ENCODE measurements at regions not wholly inside any gene's neighbourhood (a gene's known extent, or its start where the extent isn't known, plus 50 kb on each side); places are given as distances from the start of the nearest gene placed in this dataset.

DNA sequence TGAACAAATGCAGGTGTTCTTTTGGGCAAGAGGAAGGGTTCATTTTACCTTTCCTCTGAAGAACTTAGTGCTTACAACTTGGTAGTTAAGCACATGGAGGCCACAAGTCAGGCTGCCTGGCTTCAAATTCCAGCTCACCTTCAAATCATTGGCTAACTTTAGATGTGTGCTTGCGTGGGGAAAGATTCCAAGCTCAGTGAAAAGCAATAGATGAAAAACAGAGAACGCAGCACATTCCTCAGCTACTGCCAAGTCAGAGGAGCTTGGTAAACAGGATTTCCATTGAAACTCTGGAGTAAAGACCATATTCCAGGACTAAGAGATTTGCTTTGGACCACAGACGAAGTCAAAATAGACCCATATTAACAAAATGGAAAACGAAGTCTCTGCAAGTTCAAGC is 96.3 kb upstream of the ASB18 start:
- Histone ChIP-seq H3K9ac (ENCODE audit: low read length) (no peak overlapping the region), H3K27me3 (ENCODE audit: low read length) (no peaks in the 10 kb centered on the region), H3K4me3 (ENCODE audit: insufficient read depth, low read length, poor library complexity, severe bottlenecking) (no peak overlapping the region), H4K20me1 (ENCODE audit: low read depth, low read length) (no peaks in the 10 kb centered on the region), H3F3A (ENCODE audit: insufficient read depth) (no peaks in the 10 kb centered on the region), H3K9me3 (ENCODE audit: insufficient read depth, low read length) (no peaks in the 10 kb centered on the region), H3K27ac (ENCODE audit: low read depth, low read length) (no peak overlapping the region), H3K9me2 (replicated peaks; ENCODE audit: insufficient read depth, low read length) (no peaks in the 10 kb centered on the region), H3K4me2 (ENCODE audit: low read depth, low read length, poor library complexity, severe bottlenecking) (no peak overlapping the region), H3K36me3 (ENCODE audit: low read length) (no peaks in the 10 kb centered on the region), H3K79me2 (ENCODE audit: insufficient read depth, low read length) (no peaks in the 10 kb centered on the region), H2AFZ (ENCODE audit: low read depth, low read length, severe bottlenecking) (no peak overlapping the region)
- TF ChIP-seq, protein P1, sequence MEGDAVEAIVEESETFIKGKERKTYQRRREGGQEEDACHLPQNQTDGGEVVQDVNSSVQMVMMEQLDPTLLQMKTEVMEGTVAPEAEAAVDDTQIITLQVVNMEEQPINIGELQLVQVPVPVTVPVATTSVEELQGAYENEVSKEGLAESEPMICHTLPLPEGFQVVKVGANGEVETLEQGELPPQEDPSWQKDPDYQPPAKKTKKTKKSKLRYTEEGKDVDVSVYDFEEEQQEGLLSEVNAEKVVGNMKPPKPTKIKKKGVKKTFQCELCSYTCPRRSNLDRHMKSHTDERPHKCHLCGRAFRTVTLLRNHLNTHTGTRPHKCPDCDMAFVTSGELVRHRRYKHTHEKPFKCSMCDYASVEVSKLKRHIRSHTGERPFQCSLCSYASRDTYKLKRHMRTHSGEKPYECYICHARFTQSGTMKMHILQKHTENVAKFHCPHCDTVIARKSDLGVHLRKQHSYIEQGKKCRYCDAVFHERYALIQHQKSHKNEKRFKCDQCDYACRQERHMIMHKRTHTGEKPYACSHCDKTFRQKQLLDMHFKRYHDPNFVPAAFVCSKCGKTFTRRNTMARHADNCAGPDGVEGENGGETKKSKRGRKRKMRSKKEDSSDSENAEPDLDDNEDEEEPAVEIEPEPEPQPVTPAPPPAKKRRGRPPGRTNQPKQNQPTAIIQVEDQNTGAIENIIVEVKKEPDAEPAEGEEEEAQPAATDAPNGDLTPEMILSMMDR (IDR thresholded peaks at IDR 0.05; ENCODE audit: insufficient read depth, low read length, poor library complexity, severe bottlenecking), result no peak
- no peak for TF ChIP-seq EZH2phosphoT487 (conservative IDR thresholded peaks at IDR 0.05; ENCODE audit: low read length)

DNA sequence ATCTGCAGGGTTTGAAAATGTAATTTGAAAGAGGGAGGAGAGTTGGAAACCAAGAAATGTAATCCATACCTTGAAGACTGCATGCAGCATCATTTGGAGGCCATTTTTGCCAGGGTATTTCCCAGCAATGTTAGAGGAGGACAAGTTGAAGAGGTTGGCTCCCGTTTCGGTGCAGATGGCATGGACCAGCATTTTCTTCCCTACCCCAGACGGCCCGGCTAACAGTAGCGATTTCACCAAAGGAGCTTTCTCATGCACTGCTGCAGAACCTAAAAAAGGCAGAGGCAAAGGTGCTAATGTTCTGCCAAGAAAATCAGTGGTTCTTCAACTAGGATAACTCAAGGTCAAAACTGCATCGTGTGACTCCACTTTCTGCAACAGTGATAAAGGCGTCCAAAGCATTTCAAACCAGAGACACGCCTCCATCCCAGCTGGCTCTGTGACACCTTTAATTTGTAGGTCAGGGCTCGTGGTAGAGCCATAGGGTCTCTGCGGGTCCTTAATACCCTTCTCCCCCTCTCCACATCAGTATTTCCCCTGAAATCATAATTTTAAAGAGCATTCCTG is 99.6 kb upstream of the ASB18 start:
- Histone ChIP-seq H3K4me2 (ENCODE audit: low read depth, low read length, poor library complexity, severe bottlenecking) (no peak overlapping the region), H3F3A (ENCODE audit: insufficient read depth) (no peaks in the 10 kb centered on the region), H3K9ac (ENCODE audit: low read length) (no peak overlapping the region), H3K27me3 (ENCODE audit: low read length) (no peaks in the 10 kb centered on the region), H2AFZ (ENCODE audit: low read depth, low read length, severe bottlenecking) (no peak overlapping the region), H3K36me3 (ENCODE audit: low read length) (no peaks in the 10 kb centered on the region), H3K9me2 (replicated peaks; ENCODE audit: insufficient read depth, low read length) (no peaks in the 10 kb centered on the region), H3K79me2 (ENCODE audit: insufficient read depth, low read length) (no peaks in the 10 kb centered on the region), H3K9me3 (ENCODE audit: insufficient read depth, low read length) (no peaks in the 10 kb centered on the region), H3K4me3 (ENCODE audit: insufficient read depth, low read length, poor library complexity, severe bottlenecking) (no peak overlapping the region), H4K20me1 (ENCODE audit: low read depth, low read length) (no peaks in the 10 kb centered on the region), H3K27ac (ENCODE audit: low read depth, low read length) (no peak overlapping the region)
- TF ChIP-seq, protein P1 (IDR thresholded peaks at IDR 0.05; ENCODE audit: insufficient read depth, low read length, poor library complexity, severe bottlenecking), result no peak
- no peak for TF ChIP-seq EZH2phosphoT487 (conservative IDR thresholded peaks at IDR 0.05; ENCODE audit: low read length)

DNA sequence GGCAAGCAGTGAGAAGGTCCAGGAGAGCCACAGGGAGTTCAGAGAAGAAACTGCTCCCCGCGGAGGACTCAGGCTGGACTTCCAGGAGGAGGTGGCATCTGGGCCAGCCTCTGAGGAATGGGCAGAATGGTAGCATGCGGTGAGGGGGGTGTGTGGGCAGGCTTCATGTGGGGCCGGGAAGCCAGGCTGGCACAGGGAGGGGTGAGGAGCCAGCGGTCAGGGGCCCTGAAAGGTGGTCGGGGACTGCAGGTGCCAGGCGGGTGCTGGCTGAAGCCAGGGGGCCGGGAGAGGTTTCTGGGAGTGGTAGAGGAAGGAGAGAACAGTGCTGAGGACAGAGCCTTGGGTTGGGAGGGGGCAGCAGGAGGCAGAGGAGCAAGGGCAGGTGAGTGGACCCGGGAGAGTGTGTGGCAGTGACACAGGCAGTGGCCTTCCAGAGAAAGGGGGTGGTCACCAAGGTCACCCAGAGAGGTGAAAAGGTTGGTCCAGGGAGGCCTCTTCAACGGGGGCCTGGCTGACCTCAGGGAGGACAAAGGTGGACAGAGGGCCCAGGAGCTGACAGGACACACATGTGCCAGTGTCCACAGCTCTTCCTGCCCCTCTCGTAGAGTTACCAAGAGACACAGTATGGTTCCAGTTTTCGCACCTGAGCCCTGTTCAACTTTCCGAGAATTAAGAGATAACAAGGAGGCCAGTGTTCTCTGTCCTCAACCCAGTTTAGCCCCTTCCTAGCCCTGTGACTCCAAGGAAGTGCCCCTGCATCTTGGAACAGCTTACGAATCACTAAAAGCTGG is 101.2 kb upstream of the ASB18 start:
- H3K27ac ChIP-seq (ENCODE audit: low read depth, low read length), result no peak overlapping the region
- H3K36me3 ChIP-seq (ENCODE audit: low read length), result no peaks in the 10 kb centered on the region
- no peaks in the 10 kb centered on the region for H3K79me2 ChIP-seq (ENCODE audit: insufficient read depth, low read length)
- H3K9me3 ChIP-seq (ENCODE audit: insufficient read depth, low read length), result no peaks in the 10 kb centered on the region
- H2AFZ ChIP-seq (ENCODE audit: low read depth, low read length, severe bottlenecking), result no peak overlapping the region
- no peak for TF ChIP-seq EZH2phosphoT487 (conservative IDR thresholded peaks at IDR 0.05; ENCODE audit: low read length)
- TF ChIP-seq, protein P1 (IDR thresholded peaks at IDR 0.05; ENCODE audit: insufficient read depth, low read length, poor library complexity, severe bottlenecking), result no peak
- no peak overlapping the region for H3K9ac ChIP-seq (ENCODE audit: low read length)
- H3F3A ChIP-seq (ENCODE audit: insufficient read depth), result no peaks in the 10 kb centered on the region
- H3K9me2 ChIP-seq (replicated peaks; ENCODE audit: insufficient read depth, low read length), result no peaks in the 10 kb centered on the region
- H4K20me1 ChIP-seq (ENCODE audit: low read depth, low read length), result no peaks in the 10 kb centered on the region
- H3K27me3 ChIP-seq (ENCODE audit: low read length), result no peaks in the 10 kb centered on the region
- no peak overlapping the region for H3K4me3 ChIP-seq (ENCODE audit: insufficient read depth, low read length, poor library complexity, severe bottlenecking)
- H3K4me2 ChIP-seq (ENCODE audit: low read depth, low read length, poor library complexity, severe bottlenecking), result no peak overlapping the region
